ENCODE measurements at regions not wholly inside any gene's neighbourhood (a gene's known extent, or its start where the extent isn't known, plus 50 kb on each side); places are given as distances from the start of the nearest gene placed in this dataset.

DNA sequence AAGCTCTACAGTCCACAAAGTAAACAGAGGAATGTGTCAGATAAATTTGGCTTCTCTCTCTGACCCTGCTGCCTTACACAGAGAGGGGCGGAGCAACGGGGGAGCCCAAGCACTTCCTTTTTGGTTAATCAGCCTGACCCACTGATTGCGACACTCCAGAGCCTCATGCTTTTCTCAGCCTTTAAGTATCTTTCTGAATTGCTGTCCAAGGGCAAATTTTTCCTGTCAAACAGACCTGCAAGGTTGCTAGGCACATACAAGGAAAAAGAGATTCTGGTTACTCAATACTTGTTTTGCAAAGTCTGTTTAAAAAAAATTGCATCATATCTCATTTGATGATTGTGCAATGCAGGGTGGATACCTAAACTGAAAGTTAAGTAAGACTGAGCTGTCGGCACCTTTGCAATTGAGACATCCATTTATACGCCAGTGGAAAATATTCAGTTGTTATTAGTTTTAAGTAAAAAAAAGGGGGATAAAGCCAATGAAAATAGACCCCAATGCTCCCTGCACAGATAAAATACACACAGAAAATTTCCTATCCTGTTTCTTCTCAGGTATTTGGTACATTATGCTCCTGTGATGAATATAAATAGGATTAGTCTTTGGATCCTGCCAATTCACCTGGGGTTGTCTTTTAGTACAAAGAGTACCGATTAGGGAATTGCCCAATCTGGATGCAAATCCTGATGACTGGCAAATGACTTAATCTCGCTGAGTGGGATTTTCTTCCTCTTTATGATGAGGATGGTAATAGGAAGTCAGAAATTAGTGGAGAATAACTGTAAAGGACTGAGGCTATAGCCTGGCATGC lies 260.2 kb upstream of the TRIB2 start:
- TF ChIP-seq, protein P1, sequence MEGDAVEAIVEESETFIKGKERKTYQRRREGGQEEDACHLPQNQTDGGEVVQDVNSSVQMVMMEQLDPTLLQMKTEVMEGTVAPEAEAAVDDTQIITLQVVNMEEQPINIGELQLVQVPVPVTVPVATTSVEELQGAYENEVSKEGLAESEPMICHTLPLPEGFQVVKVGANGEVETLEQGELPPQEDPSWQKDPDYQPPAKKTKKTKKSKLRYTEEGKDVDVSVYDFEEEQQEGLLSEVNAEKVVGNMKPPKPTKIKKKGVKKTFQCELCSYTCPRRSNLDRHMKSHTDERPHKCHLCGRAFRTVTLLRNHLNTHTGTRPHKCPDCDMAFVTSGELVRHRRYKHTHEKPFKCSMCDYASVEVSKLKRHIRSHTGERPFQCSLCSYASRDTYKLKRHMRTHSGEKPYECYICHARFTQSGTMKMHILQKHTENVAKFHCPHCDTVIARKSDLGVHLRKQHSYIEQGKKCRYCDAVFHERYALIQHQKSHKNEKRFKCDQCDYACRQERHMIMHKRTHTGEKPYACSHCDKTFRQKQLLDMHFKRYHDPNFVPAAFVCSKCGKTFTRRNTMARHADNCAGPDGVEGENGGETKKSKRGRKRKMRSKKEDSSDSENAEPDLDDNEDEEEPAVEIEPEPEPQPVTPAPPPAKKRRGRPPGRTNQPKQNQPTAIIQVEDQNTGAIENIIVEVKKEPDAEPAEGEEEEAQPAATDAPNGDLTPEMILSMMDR (IDR thresholded peaks at IDR 0.05): no peak
- H3K27ac ChIP-seq: peak overlapping the region; percentile 71 to 93
- H3K4me3 ChIP-seq: peak overlapping the region in 1 of 2 donors; percentile 8
- H3K9me3 ChIP-seq: no peaks in the 10 kb centered on the region
- H3K27me3 ChIP-seq: no peaks in the 10 kb centered on the region
- ATAC-seq (peak; percentile 93), DNase-seq (peak; percentile 78 to 93 (median 90))
- H3K4me1 ChIP-seq: peaks cover 12 to 35% of the 10 kb centered on the region in 2 donors
- intact Hi-C loops (cut with DNase I): no loop called here
- H3K36me3 ChIP-seq: no peaks in the 10 kb centered on the region

DNA sequence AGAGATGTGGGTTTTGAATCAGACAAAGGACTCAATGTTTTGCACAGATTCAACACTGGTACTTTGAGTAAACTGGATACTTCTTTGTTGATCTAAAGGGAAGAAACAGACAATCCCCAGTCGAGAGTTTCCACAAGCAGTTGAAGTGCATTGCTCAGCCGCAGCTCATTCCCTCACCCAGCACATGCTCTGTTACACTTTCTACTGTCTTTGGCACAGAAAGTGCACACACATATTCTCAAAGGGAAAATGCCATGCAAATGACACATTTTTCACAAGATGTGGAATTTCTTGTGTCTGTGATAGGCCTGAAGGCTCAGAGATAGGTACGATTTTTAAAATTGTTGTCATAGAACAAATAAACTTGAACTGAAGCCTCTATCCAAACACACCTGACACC lies 258.9 kb upstream of the TRIB2 start:
- Histone ChIP-seq H3K27me3 (no peaks in the 10 kb centered on the region), H3K4me3 (no peak overlapping the region), H3K4me1 (peaks cover 12 to 23% of the 10 kb centered on the region in 2 donors), H3K36me3 (no peaks in the 10 kb centered on the region), H3K9me3 (no peaks in the 10 kb centered on the region), H3K27ac (peak overlapping the region; percentile 71 to 93)
- TF ChIP-seq, protein P1 (IDR thresholded peaks at IDR 0.05): no peak
- ATAC-seq (peak; percentile 59), DNase-seq (no peak)
- intact Hi-C loops (cut with DNase I): no loop called here

DNA sequence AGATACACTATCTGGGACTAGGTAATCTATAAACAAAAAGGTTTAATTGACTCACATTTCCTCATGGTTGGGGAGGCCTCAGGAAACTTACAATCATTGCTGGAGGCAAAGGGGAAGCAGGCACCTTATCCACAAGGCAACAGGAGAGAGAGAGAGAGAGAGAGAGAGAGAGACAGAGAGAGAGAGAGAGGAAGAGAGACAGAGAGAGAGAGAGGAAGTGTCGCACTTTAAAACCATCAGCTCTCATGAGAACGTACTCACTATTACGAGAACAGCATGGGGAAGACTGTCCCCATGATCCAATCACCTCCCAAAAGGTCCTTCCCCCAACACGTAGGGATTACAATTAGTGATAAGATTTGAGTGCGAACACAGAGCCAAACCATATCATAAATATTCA lies 253.5 kb upstream of the TRIB2 start:
- Histone ChIP-seq H3K27ac (no peak overlapping the region), H3K4me1 (peaks cover 0 to 10% of the 10 kb centered on the region in 2 donors), H3K36me3 (no peaks in the 10 kb centered on the region), H3K27me3 (no peaks in the 10 kb centered on the region), H3K9me3 (no peaks in the 10 kb centered on the region), H3K4me3 (no peak overlapping the region)
- ATAC-seq (no peak), DNase-seq (no peak)
- TF ChIP-seq, protein P1 (IDR thresholded peaks at IDR 0.05): no peak
- intact Hi-C loops (cut with DNase I): no loop called here

DNA sequence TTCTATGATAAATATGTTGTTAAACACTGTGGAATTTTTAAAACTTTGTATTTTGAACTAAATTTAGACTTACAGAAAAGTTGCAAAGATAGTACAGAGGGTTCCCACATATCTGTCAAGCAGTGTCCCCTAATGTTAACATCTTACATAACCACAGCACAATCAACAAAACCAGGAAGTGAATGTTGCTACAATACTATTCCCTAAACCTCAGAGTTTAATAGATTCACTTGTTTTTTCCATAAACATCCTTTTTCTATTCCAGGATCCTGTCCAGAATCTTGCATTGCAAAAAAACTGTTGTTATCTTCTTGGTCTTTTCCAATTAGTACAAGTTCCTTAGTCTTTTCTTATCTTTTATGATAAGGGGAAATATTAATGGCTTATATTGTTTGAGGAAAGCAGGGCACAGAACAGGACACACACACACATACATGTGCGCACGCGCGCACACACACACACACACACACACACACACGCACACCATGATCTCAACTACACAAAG lies 251.1 kb upstream of the TRIB2 start:
- peaks cover 0 to 10% of the 10 kb centered on the region in 2 donors for H3K4me1 ChIP-seq
- no peaks in the 10 kb centered on the region for H3K36me3 ChIP-seq
- peak; percentile 26 for ATAC-seq
- TF ChIP-seq, protein P1 (IDR thresholded peaks at IDR 0.05): no peak
- H3K9me3 ChIP-seq: no peaks in the 10 kb centered on the region
- no peaks in the 10 kb centered on the region for H3K27me3 ChIP-seq
- intact Hi-C loops (cut with DNase I): no loop called here
- H3K4me3 ChIP-seq: no peak overlapping the region
- DNase-seq: no peak
- H3K27ac ChIP-seq: no peak overlapping the region

DNA sequence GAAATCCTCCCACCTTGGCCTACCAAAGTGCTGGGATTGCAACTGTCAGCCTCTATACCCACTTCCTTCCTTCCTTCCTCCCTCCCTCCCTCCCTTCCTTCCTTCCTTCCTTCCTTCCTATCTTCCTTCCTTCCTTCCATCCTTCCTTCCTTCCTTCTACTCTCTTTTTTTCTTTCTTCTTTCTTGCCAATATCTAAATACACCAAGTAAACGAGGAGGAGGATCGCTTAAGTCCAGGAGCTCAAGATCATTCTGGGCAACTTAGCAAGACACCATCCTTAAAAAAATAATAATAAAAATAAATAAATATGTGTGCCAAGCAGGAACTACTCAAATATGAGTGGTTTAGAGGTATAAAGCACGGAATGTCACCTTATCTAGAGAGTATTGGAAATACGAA lies 249.4 kb upstream of the TRIB2 start:
- H3K4me1 ChIP-seq: peaks cover 0 to 10% of the 10 kb centered on the region in 2 donors

More for the DNA sequence above, 249.4 kb upstream of the TRIB2 start:
- TF ChIP-seq, protein P1 (IDR thresholded peaks at IDR 0.05): no peak
- H3K9me3 ChIP-seq: no peaks in the 10 kb centered on the region
- H3K27me3 ChIP-seq: no peaks in the 10 kb centered on the region
- no peaks in the 10 kb centered on the region for H3K36me3 ChIP-seq
- intact Hi-C loops (cut with DNase I): no loop called here
- ATAC-seq (no peak), DNase-seq (no peak)
- no peak overlapping the region for H3K4me3 ChIP-seq
- no peak overlapping the region for H3K27ac ChIP-seq

Data from left lung (tissue), 4 donors.